22Rv1 (cell line): ENCODE measurements at regions not wholly inside any gene's neighbourhood (a gene's known extent, or its start where the extent isn't known, plus 50 kb on each side); places are given as distances from the start of the nearest gene placed in this dataset.

Experiments used
- H3K27ac ChIP-seq: fragments of 450-650 bp; 2 replicates; pipeline ENCODE4 v1.5.1; 2017
- ZFX ChIP-seq: fragments of 450-650 bp; IDR thresholded peaks from 2 replicates; pipeline ENCODE4 v1.6.1; 2017; ENCODE audit warnings: antibody characterized with exemption, borderline replicate concordance
- TF ChIP-seq, protein P1 (sequence below): fragments of 450-650 bp; IDR thresholded peaks from 2 replicates; pipeline ENCODE4 v1.5.1; 2017; ENCODE audit warnings: mild to moderate bottlenecking

DNA sequence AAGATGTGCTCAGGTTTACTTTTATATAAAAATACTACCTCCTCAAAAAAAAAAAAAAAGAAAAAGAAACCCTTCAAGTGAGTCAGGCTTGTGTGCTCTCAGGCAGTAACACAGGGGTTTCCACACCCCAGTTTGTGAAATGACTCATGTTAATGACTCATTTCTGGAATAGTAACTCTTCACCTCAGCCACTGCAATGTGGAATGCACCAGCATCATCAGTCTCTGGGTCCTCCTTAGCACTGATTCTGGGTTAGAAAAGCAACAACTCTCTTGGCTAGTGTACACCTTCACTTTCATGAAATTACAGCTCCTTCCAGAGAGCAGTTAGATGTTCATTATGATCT lies 110.6 kb downstream of the EMX2 start:
- no peak overlapping the region for H3K27ac ChIP-seq
- TF ChIP-seq, protein P1, sequence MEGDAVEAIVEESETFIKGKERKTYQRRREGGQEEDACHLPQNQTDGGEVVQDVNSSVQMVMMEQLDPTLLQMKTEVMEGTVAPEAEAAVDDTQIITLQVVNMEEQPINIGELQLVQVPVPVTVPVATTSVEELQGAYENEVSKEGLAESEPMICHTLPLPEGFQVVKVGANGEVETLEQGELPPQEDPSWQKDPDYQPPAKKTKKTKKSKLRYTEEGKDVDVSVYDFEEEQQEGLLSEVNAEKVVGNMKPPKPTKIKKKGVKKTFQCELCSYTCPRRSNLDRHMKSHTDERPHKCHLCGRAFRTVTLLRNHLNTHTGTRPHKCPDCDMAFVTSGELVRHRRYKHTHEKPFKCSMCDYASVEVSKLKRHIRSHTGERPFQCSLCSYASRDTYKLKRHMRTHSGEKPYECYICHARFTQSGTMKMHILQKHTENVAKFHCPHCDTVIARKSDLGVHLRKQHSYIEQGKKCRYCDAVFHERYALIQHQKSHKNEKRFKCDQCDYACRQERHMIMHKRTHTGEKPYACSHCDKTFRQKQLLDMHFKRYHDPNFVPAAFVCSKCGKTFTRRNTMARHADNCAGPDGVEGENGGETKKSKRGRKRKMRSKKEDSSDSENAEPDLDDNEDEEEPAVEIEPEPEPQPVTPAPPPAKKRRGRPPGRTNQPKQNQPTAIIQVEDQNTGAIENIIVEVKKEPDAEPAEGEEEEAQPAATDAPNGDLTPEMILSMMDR, result no peak
- no peak for TF ChIP-seq ZFX

DNA sequence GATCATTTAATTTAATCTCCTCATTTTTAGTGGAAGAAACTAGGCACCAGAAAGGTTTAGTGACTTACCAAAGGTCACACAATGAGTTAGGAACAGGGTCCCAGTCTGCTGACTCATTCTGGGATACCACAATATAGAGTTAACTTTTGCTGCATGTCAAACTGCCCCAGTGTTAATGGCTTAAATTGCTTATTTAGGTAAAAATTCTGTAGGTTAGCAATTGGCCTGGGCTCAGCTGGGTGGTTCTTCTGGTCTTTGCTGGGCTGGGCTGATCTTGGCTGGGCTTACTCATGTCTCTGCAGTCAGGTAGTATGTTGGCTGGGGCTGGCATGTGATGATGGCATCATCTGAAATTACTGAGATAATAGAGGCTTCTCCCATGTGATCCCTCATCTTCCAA lies 111.6 kb downstream of the EMX2 start:
- H3K27ac ChIP-seq, result no peak overlapping the region
- TF ChIP-seq, protein P1, result no peak
- no peak for TF ChIP-seq ZFX

DNA sequence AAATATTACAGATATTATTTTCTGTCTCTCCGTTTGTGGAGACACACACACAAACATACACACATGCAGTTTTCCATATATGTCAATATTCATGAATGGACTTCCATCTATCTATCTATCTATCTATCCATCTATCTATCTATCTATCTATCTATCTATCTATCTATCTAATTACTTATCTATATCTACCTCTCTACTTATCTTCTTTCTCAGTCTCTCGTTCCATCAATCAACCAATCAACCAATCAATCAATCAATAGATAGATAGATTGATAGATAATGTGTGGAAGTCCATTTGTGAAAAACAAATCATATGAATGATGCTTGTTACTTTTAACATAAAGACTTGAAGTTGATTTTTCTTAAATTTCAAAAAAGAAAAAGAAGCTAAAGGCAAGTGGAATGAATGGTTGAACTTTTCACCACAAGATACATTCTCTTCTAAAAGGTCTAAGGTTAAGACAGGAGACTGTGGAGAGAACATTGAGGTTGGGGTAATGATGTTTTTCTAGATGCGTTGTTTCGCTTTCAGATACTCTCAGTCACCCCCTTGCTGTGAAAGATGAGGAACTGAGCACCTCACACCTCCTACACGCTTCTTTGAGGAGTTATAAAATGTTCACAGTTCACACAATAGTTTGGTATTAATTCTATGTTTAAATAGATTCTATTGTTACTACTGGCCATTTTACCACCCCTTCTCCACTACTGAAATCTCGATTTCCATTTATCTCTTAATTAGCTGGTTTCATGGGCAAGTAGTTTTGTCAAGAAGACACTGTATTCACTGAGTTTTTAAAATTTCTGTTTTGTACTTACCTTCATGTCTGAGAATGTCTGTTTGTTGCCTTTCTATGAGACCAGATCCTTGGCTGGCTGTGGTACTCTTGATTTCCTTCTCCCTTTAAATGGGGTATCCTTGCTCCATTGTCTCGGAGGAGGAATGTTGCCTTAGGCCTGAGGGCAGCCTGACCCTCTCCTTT lies 114.1 kb downstream of the EMX2 start:
- TF ChIP-seq, protein P1, result no peak
- no peak for TF ChIP-seq ZFX
- H3K27ac ChIP-seq, result no peak overlapping the region

DNA sequence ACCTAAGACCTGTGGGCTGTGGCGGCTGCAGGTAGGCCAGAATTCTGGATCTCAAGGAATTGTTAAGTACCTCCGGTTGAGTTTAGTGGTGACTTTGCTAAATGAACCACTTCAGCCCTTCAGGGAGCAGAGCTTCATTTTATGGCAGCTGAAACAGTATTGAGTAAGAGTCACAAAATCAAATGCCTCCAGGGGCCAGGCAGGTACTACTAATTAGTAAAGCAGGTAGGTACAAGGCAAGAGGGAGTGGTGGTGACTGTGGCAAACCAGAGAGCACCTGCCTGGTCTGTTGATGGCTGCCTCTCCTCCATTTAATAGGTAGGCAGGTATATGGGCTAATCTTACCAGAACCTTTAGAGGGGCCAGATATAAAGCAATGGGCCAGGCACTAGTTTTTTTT lies 118.8 kb downstream of the EMX2 start:
- H3K27ac ChIP-seq, result no peak overlapping the region
- no peak for TF ChIP-seq ZFX
- TF ChIP-seq, protein P1, result no peak

DNA sequence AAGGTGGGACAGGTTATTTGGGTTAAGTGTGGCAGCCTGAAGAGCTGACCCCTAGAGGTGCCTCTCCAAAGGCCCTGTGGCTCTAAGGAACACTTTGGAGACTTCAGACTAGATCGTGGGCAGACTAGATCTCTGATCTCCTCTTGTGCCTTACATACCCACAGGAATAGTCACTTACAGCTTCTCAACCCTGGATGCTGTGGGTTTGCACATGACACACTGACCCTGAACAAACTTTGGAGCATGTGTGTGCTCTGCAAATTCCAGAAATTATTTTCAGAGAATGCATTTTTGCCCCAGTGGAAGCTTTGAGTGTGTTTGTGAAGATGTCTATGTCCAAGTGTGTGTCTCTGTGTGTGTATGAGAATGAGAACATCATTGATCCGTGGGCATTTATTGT lies 119.6 kb downstream of the EMX2 start:
- TF ChIP-seq ZFX, result no peak
- TF ChIP-seq, protein P1, result no peak
- H3K27ac ChIP-seq, result no peak overlapping the region

DNA sequence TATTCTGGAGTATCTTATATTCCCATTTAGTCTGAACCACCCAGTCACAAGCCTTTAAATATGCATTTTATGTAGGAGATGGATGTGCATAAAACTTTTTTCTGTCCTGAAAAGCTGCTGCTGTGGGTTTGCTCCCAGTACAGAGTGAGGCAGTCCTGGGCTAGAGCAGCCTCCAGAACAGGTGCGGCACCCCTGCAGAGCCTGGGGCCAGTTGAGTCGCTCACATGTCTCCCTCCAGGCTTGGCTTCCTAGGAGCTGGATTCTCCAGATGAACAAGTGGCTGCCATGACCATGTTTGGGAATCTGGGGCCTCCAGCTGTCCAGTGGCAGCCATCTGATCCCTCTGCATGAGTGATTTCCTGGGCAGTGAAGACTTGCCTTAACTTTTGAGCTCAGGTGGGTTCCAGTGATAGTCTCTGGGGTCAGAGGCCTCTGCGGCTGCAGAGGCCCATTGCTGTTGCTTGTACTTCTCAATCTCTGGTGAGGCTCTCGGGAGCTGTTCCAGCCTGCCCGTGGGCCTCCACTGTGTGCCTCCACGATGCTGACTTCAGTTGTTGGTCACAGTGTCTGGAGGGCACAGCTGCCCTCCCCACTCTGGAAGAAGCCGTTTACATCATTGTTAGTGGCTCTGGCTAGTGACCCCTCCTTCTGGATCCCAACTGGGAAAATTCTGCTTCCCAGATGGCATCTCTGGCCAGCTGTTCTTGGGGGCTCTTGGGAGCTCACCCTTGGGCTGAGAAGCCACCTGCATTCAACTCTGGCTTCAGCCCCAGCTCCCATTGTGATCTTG lies 120.4 kb downstream of the EMX2 start:
- H3K27ac ChIP-seq, result no peak overlapping the region
- TF ChIP-seq, protein P1, result no peak
- no peak for TF ChIP-seq ZFX

DNA sequence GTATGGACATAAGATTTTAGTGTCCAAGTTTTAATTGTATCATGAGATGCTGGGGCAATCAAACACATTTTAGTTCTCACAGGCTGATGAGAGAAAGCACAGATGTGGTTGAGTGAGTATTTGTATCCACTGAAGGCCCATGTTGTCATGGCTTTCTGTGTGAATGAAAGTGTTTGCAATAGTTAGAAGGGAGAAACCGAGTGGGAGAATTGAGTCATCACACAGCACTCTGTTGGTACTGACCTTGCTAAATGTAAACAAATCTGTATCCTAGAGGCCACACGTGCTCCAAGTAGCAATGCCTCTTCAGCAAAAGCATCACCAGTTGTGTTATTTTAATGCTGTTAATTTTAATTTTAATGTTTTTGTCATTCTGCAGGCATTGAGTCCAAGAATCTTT lies 121.2 kb downstream of the EMX2 start:
- TF ChIP-seq ZFX, result no peak
- TF ChIP-seq, protein P1, result no peak
- H3K27ac ChIP-seq, result no peak overlapping the region
